Loucy (cell line): ENCODE measurements at regions not wholly inside any gene's neighbourhood (a gene's known extent, or its start where the extent isn't known, plus 50 kb on each side); places are given as distances from the start of the nearest gene placed in this dataset.

Experiments
- H2AFZ ChIP-seq: fragments of 200-600 bp; sonication (generic); 2 replicates; pipeline ENCODE4 v1.6.0; 2016; ENCODE audit warnings: antibody characterized with exemption, mild to moderate bottlenecking, low read length, moderate library complexity
- H3F3A ChIP-seq: fragments of 200-600 bp; 2 replicates; pipeline ENCODE4 v1.6.0; 2016; ENCODE audit warnings: antibody characterized with exemption, low read depth, mild to moderate bottlenecking
- H3K27me3 ChIP-seq: fragments of 200-600 bp; sonication (generic); 2 replicates; pipeline ENCODE4 v1.6.1; 2014; ENCODE audit warnings: low read length, mild to moderate bottlenecking; ENCODE audit not compliant: insufficient read depth, poor library complexity, severe bottlenecking
- H3K36me3 ChIP-seq: fragments of 200-600 bp; sonication (generic); 2 replicates; pipeline ENCODE4 v1.6.1; 2016; ENCODE audit warnings: low read length; ENCODE audit not compliant: insufficient read depth
- H3K4me1 ChIP-seq: fragments of 200-600 bp; sonication (generic); 2 replicates; pipeline ENCODE4 v1.5.1; 2014; ENCODE audit warnings: low read length, mild to moderate bottlenecking; ENCODE audit not compliant: insufficient read depth, poor library complexity, severe bottlenecking
- H3K4me2 ChIP-seq: fragments of 200-600 bp; sonication (generic); 2 replicates; pipeline ENCODE4 v1.6.0; 2014; ENCODE audit warnings: antibody characterized with exemption, low read length, low read depth, mild to moderate bottlenecking; ENCODE audit not compliant: poor library complexity, severe bottlenecking
- H3K4me3 ChIP-seq: fragments of 200-600 bp; sonication (generic); 2 replicates; pipeline ENCODE4 v1.5.1; 2014; ENCODE audit warnings: low read length, mild to moderate bottlenecking, mixed read lengths; ENCODE audit not compliant: poor library complexity, severe bottlenecking
- H3K79me2 ChIP-seq: fragments of 200-600 bp; sonication (generic); 2 replicates; pipeline ENCODE4 v1.6.1; 2014; ENCODE audit warnings: low read length; ENCODE audit not compliant: insufficient read depth
- H3K9ac ChIP-seq: fragments of 200-600 bp; sonication (generic); 2 replicates; pipeline ENCODE4 v1.6.0; 2014; ENCODE audit warnings: mild to moderate bottlenecking, low read depth, low read length, moderate library complexity; ENCODE audit not compliant: poor library complexity, severe bottlenecking
- H3K9me2 ChIP-seq: fragments of 200-600 bp; sonication (generic); replicated peaks from 2 replicates; pipeline ENCODE4 v1.6.1; 2016; ENCODE audit warnings: low read depth, low read length, mixed read lengths
- H3K9me3 ChIP-seq: fragments of 200-600 bp; sonication (generic); 2 replicates; pipeline ENCODE4 v1.6.1; 2014; ENCODE audit warnings: mild to moderate bottlenecking, antibody characterized with exemption, low read length, low read depth; ENCODE audit not compliant: insufficient read depth
- H4K20me1 ChIP-seq: fragments of 200-600 bp; sonication (generic); 2 replicates; pipeline ENCODE4 v1.6.0; 2014; ENCODE audit warnings: antibody characterized with exemption, low read length, mild to moderate bottlenecking; ENCODE audit not compliant: insufficient read depth, poor library complexity, severe bottlenecking
- CTCF ChIP-seq: fragments of 200-600 bp; sonication (generic); conservative IDR thresholded peaks from 2 replicates; pipeline ENCODE4 v1.5.1; 2014; ENCODE audit warnings: mild to moderate bottlenecking, antibody characterized with exemption, low read length
- EZH2phosphoT487 ChIP-seq: fragments of 200-600 bp; IDR thresholded peaks from 2 replicates; pipeline ENCODE4 v1.6.1; 2018; ENCODE audit warnings: antibody characterized with exemption, mild to moderate bottlenecking, moderate library complexity, borderline replicate concordance

DNA sequence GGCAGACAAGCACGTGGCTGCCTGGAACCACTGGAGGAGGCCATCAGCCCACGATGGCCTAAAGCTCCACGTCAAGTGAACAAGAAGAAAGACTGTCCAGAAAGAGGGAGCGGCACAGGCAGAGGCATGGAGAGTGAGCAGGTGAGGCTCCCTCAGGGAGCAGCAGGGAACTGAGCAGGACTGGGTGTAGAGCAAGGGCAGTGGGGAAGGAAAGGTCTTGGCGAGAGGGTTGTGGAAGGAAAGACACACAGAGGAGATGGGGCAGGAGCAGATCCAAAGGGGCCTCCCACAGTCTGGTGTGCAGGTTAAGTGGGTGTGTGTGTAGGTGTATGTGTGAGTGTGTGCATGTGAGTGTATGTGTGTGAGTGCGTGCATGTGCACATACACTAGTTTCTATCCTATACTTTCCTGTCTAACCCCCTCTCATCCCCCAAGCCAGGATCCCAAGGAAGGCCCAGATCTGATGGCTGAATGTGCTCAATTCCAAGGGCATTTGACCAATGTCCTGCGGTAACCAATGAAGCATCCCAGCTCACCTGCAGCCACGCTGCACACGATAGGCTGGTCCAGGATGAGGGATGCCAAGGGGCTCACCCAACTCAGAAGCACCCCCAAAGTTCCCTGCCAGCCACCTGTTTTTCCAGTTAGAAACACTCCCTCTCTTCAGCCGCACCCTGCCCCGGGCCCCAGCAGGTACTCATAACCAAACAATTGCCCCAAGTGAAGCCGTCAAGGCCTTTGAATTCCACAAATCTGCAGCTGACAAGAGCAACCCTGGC is 262.5 kb upstream of the RAB6C start:
- no peak overlapping the region for H3K9ac ChIP-seq
- H3K4me2 ChIP-seq: no peak overlapping the region
- H3F3A ChIP-seq: no peaks in the 10 kb centered on the region
- H3K4me3 ChIP-seq: no peak overlapping the region
- no peaks in the 10 kb centered on the region for H4K20me1 ChIP-seq
- no peaks in the 10 kb centered on the region for H3K9me3 ChIP-seq
- TF ChIP-seq CTCF (no peak), EZH2phosphoT487 (no peak)
- H3K4me1 ChIP-seq: no peaks in the 10 kb centered on the region
- no peaks in the 10 kb centered on the region for H3K9me2 ChIP-seq
- H3K79me2 ChIP-seq: no peaks in the 10 kb centered on the region
- H2AFZ ChIP-seq: no peak overlapping the region
- H3K27me3 ChIP-seq: no peaks in the 10 kb centered on the region
- no peaks in the 10 kb centered on the region for H3K36me3 ChIP-seq

- H3K9me3 ChIP-seq: no peaks in the 10 kb centered on the region
- no peaks in the 10 kb centered on the region for H3K36me3 ChIP-seq
- no peak overlapping the region for H3K9ac ChIP-seq
- TF ChIP-seq CTCF (no peak), EZH2phosphoT487 (no peak)
- no peak overlapping the region for H3K4me3 ChIP-seq
- no peak overlapping the region for H3K4me2 ChIP-seq
- no peak overlapping the region for H2AFZ ChIP-seq
- no peaks in the 10 kb centered on the region for H3K9me2 ChIP-seq
- no peaks in the 10 kb centered on the region for H3K27me3 ChIP-seq
- no peaks in the 10 kb centered on the region for H3F3A ChIP-seq
- no peaks in the 10 kb centered on the region for H3K4me1 ChIP-seq
- H4K20me1 ChIP-seq: no peaks in the 10 kb centered on the region
- H3K79me2 ChIP-seq: no peaks in the 10 kb centered on the region
Observed at GRCh38 chr2:129717560-129718130, 261.8 kb upstream of the RAB6C start.

GRCh38 chr2:129719335-129719734 is 260.1 kb upstream of the RAB6C start:
- H3K79me2 ChIP-seq: no peaks in the 10 kb centered on the region
- no peaks in the 10 kb centered on the region for H3F3A ChIP-seq
- no peaks in the 10 kb centered on the region for H3K36me3 ChIP-seq
- H3K27me3 ChIP-seq: no peaks in the 10 kb centered on the region
- no peak for TF ChIP-seq EZH2phosphoT487
- TF ChIP-seq CTCF: no peak
- H4K20me1 ChIP-seq: no peaks in the 10 kb centered on the region
- no peak overlapping the region for H3K4me2 ChIP-seq
- H3K4me1 ChIP-seq: no peaks in the 10 kb centered on the region
- no peak overlapping the region for H3K4me3 ChIP-seq
- H3K9ac ChIP-seq: no peak overlapping the region
- no peaks in the 10 kb centered on the region for H3K9me2 ChIP-seq
- H2AFZ ChIP-seq: no peak overlapping the region
- H3K9me3 ChIP-seq: no peaks in the 10 kb centered on the region
